Spleen (tissue), 11 donors: ENCODE measurements at regions not wholly inside any gene's neighbourhood (a gene's known extent, or its start where the extent isn't known, plus 50 kb on each side); places are given as distances from the start of the nearest gene placed in this dataset.

Experiments
- DNase-seq: peaks from one replicate; pipeline ENCODE4 v3.0.0-alpha.2; 2020
- H3K27ac ChIP-seq, 8 donors: fragments of 200-600 bp; sonication (generic) in 7 of 8; 1 replicate in 4 of 8; 2 replicates in 4 of 8; pipeline versions ENCODE4 v1.5.0 to v1.8.0; 2016 to 2021; ENCODE audit warnings: inconsistent platforms in 4 of 8, mild to moderate bottlenecking in 4 of 8, moderate library complexity in 1 of 8
- H3K27me3 ChIP-seq, 7 donors: fragments of 200-600 bp; sonication (generic) in 6 of 7; replicated peaks in 1 of 7; 1 replicate in 4 of 7; 2 replicates in 3 of 7; pipeline versions ENCODE4 v1.5.0 to v1.8.0; 2016 to 2021; ENCODE audit warnings: inconsistent platforms in 3 of 7, mild to moderate bottlenecking in 1 of 7
- H3K36me3 ChIP-seq, 6 donors: fragments of 200-600 bp; sonication (generic) in 5 of 6; 1 replicate in 4 of 6; 2 replicates in 2 of 6; pipeline versions ENCODE4 v1.5.0 to v1.8.0; 2016 to 2021; ENCODE audit warnings: inconsistent platforms in 2 of 6
- H3K4me1 ChIP-seq, 6 donors: fragments of 200-600 bp; sonication (generic) in 5 of 6; 1 replicate in 3 of 6; 2 replicates in 3 of 6; pipeline versions ENCODE4 v1.5.0 to v1.8.0; 2016 to 2021; ENCODE audit warnings: inconsistent platforms in 3 of 6
- H3K4me3 ChIP-seq, 8 donors: fragments of 200-600 bp; sonication (generic) in 7 of 8; 1 replicate in 4 of 8; 2 replicates in 4 of 8; pipeline versions ENCODE4 v1.5.0 to v1.8.0; 2016 to 2021; ENCODE audit warnings: inconsistent platforms in 4 of 8, mild to moderate bottlenecking in 4 of 8, moderate library complexity in 2 of 8
- H3K9me3 ChIP-seq, 8 donors: fragments of 200-600 bp; sonication (generic) in 7 of 8; 1 replicate in 4 of 8; 2 replicates in 4 of 8; pipeline versions ENCODE4 v1.5.0 to v1.8.0; 2016 to 2021; ENCODE audit warnings: inconsistent platforms in 4 of 8
- CTCF ChIP-seq, 11 experiments: fragments of 200-600 bp in 7 of 11; fragments of 450-650 bp in 4 of 11; sonication (generic) in 4 of 11; IDR thresholded peaks in 8 of 11; conservative IDR thresholded peaks in 3 of 11; 1 replicate in 7 of 11; 2 replicates in 4 of 11; pipeline versions ENCODE4 v1.4.0 to v1.8.0; 2016 to 2021; ENCODE audit warnings: antibody characterized with exemption in 11 of 11, inconsistent platforms in 4 of 11, mild to moderate bottlenecking in 1 of 11
- POLR2A ChIP-seq, 3 donors: fragments of 450-650 bp; IDR thresholded peaks; one replicate each; pipeline ENCODE4 v1.5.1; 2017; ENCODE audit warnings: antibody characterized with exemption in 3 of 3, mild to moderate bottlenecking in 1 of 3
- POLR2AphosphoS5 ChIP-seq, 3 donors: sonication (generic); formaldehyde crosslinking; IDR thresholded peaks; one replicate each; pipeline ENCODE4 v1.5.1; 2017; ENCODE audit warnings: antibody characterized with exemption in 3 of 3
- WGBS, 5 donors: extraction: QIAGEN DNeasy Blood & Tissue Kit in 3 of 5; methylation state at CpG; one replicate each; pipeline versions ENCODE4 v1.1.5 to v1.1.7; 2013 to 2018; 5-methylcytosine and 5-hydroxymethylcytosine counted together
- intact Hi-C: fragments of 100-400 bp; cut with DNase I; formaldehyde crosslinking; loops from one replicate; pipeline ENCODE4 v1.15.0; 2023; ENCODE audit warnings: low total_unique reads
- donor health status: healthy with polysubstance abuse.
- donor health status: DM: no; HTN: no; CAD: no; lungs with moderate emphysema.
- donor health status: DM: no; HTN: no; CAD: no.
- donor health status: Bipolar disorder and iron deficiency.
- donor health status: healthy.
- donor health status: DM: no; HTN: no; CAD: no.
- donor health status: DM: yes; HTN: yes; CAD: no.

DNA sequence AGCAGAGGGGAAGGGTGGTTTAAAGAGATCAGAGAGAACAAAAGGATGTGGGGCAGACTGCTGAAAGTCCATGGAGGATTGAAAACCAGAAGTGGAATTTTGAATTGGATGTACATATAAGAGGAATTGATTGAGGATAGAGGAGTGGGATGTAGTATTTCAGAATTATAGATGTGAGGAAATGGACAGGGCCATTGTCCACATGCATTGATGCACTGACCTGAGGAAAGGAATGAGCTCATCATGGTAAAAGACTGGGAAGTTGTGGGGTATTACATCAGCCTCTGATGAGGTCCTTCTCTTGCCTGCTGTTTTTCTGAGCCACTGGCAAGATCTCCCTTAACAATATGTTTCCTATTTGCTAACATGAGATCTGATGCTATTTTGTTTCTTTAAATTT is 365.7 kb upstream of the FANCL start:
- H3K27me3 ChIP-seq: no peaks in the 10 kb centered on the region
- no peak for DNase-seq
- no peak overlapping the region for H3K4me3 ChIP-seq
- intact Hi-C loops: no loop called here
- TF ChIP-seq POLR2AphosphoS5 (IDR thresholded peaks at IDR 0.05): no peak
- TF ChIP-seq POLR2A (IDR thresholded peaks at IDR 0.05): no peak
- TF ChIP-seq CTCF (IDR thresholded peaks at IDR 0.05 in 8 of 11, conservative IDR thresholded peaks at IDR 0.05 in 3 of 11): no peak
- no peaks in the 10 kb centered on the region for H3K36me3 ChIP-seq
- H3K27ac ChIP-seq: no peak overlapping the region
- no peaks in the 10 kb centered on the region for H3K9me3 ChIP-seq
- H3K4me1 ChIP-seq: no peaks in the 10 kb centered on the region

GRCh38 chr2:58604096-58604495 is 363.0 kb upstream of the FANCL start:
- Histone ChIP-seq H3K27ac (no peak overlapping the region), H3K36me3 (no peaks in the 10 kb centered on the region), H3K9me3 (no peaks in the 10 kb centered on the region), H3K4me3 (no peak overlapping the region), H3K27me3 (no peaks in the 10 kb centered on the region), H3K4me1 (no peaks in the 10 kb centered on the region)
- 53 to 93% (median 89%) methylated on average over 1 of the region's 1 CpG for whole genome bisulfite sequencing, 5 donors
- TF ChIP-seq CTCF (IDR thresholded peaks at IDR 0.05 in 8 of 11, conservative IDR thresholded peaks at IDR 0.05 in 3 of 11): no peak
- no peak for TF ChIP-seq POLR2AphosphoS5 (IDR thresholded peaks at IDR 0.05)
- no peak for TF ChIP-seq POLR2A (IDR thresholded peaks at IDR 0.05)
- intact Hi-C loops: no loop called here
- no peak for DNase-seq

GRCh38 chr2:58601017-58601416 is 359.9 kb upstream of the FANCL start:
- DNase-seq: no peak
- H3K27ac ChIP-seq: no peak overlapping the region
- H3K27me3 ChIP-seq: no peaks in the 10 kb centered on the region
- H3K4me1 ChIP-seq: no peaks in the 10 kb centered on the region
- 85 to 97% (median 90%) methylated on average over 2 of the region's 2 CpGs for WGBS, 5 donors
- no peaks in the 10 kb centered on the region for H3K9me3 ChIP-seq
- no peaks in the 10 kb centered on the region for H3K36me3 ChIP-seq
- no peak overlapping the region for H3K4me3 ChIP-seq
- no peak for TF ChIP-seq POLR2A (IDR thresholded peaks at IDR 0.05)
- no peak for TF ChIP-seq POLR2AphosphoS5 (IDR thresholded peaks at IDR 0.05)
- TF ChIP-seq CTCF (IDR thresholded peaks at IDR 0.05 in 8 of 11, conservative IDR thresholded peaks at IDR 0.05 in 3 of 11): no peak
- intact Hi-C loops: no loop called here

GRCh38 chr2:58598171-58598570 is 357.0 kb upstream of the FANCL start:
- DNase-seq: no peak
- Histone ChIP-seq H3K36me3 (no peaks in the 10 kb centered on the region), H3K4me3 (no peak overlapping the region), H3K27ac (no peak overlapping the region), H3K9me3 (no peaks in the 10 kb centered on the region), H3K27me3 (no peaks in the 10 kb centered on the region), H3K4me1 (no peaks in the 10 kb centered on the region)
- TF ChIP-seq CTCF (IDR thresholded peaks at IDR 0.05 in 8 of 11, conservative IDR thresholded peaks at IDR 0.05 in 3 of 11) (no peak), POLR2AphosphoS5 (IDR thresholded peaks at IDR 0.05) (no peak), POLR2A (IDR thresholded peaks at IDR 0.05) (no peak)
- intact Hi-C loops: no loop called here
- 73 to 87% (median 82%) methylated on average over 3 of the region's 3 CpGs for WGBS, 5 donors
